Mammary epithelial cell (primary cell): ENCODE measurements at regions not wholly inside any gene's neighbourhood (a gene's known extent, or its start where the extent isn't known, plus 50 kb on each side); places are given as distances from the start of the nearest gene placed in this dataset.
"Not testable (repeated sequence)": the region's sequence is repeated elsewhere in the genome, so short reads cannot be mapped to it uniquely, and the experiment has no call there.

Source experiments
- CTCF ChIP-seq, 2 donors: IDR thresholded peaks in 1 of 2; conservative IDR thresholded peaks in 1 of 2; 2 replicates each; pipeline ENCODE4 v1.5.1; 2011 to 2012; ENCODE audit warnings: inconsistent platforms in 2 of 2, low read length in 2 of 2, mild to moderate bottlenecking in 2 of 2, control low read depth in 1 of 2, low read depth in 1 of 2; ENCODE audit not compliant: insufficient read depth in 1 of 2; ENCODE audit errors: extremely low read depth in 1 of 2
- EZH2 ChIP-seq: IDR thresholded peaks from 2 replicates; pipeline ENCODE4 v1.6.1; 2012; ENCODE audit warnings: low read length, inconsistent platforms, borderline replicate concordance

DNA sequence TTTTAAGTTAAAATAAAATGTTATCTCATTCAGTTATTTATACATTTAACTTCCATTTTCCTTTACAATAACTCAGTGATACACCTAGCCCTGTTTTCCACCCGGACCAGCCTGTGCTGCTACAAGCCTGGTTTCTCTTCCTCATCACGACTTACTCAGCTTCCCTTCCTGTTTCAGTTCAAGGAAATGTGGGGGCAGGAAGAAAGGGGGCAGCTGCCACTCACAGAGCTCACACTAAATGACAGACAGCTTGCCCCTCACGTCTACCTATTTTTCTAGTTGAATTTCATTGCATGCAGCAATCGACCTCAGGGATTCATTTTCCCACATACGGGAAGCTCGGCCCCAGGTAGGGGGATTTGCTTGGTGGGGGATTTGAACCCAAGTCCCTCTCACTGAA is 442.6 kb downstream of the TMEM121 start:
- not testable (repeated sequence) for TF ChIP-seq CTCF (conservative IDR thresholded peaks at IDR 0.05 in 1 of 2, IDR thresholded peaks at IDR 0.05 in 1 of 2; ENCODE audit: extremely low read depth in 1 of 2, insufficient read depth in 1 of 2, low read depth in 1 of 2, low read length in 2 of 2); EZH2
